OCI-LY1 (cell line): ENCODE measurements at regions not wholly inside any gene's neighbourhood (a gene's known extent, or its start where the extent isn't known, plus 50 kb on each side); places are given as distances from the start of the nearest gene placed in this dataset.

Source experiments
- H2AFZ ChIP-seq: fragments of 200-600 bp; sonication (generic), shearing (Covaris generic); 2 replicates; pipeline ENCODE4 v1.6.0; 2014; ENCODE audit warnings: antibody characterized with exemption, mild to moderate bottlenecking, low read length
- H3F3A ChIP-seq: fragments of 200-600 bp; sonication (generic), shearing (Covaris generic); 2 replicates; pipeline ENCODE4 v1.6.0; 2014; ENCODE audit warnings: mild to moderate bottlenecking, antibody characterized with exemption, low read length, moderate library complexity; ENCODE audit not compliant: insufficient read depth
- H3K27ac ChIP-seq: fragments of 200-600 bp; sonication (generic); 2 replicates; pipeline ENCODE4 v1.5.1; 2014; ENCODE audit warnings: low read length, mixed run types, mild to moderate bottlenecking, low read depth; ENCODE audit not compliant: poor library complexity, severe bottlenecking
- H3K27me3 ChIP-seq: fragments of 200-600 bp; sonication (generic); 2 replicates; pipeline ENCODE4 v1.6.0; 2014; ENCODE audit warnings: antibody characterized with exemption, mild to moderate bottlenecking, low read length, moderate library complexity; ENCODE audit not compliant: insufficient read depth
- H3K36me3 ChIP-seq: fragments of 200-600 bp; sonication (generic); 2 replicates; pipeline ENCODE4 v1.6.1; 2014; ENCODE audit warnings: mild to moderate bottlenecking, antibody characterized with exemption, low read length, moderate library complexity, mixed read lengths; ENCODE audit not compliant: insufficient read depth
- H3K4me1 ChIP-seq: fragments of 200-600 bp; sonication (generic); 2 replicates; pipeline ENCODE4 v1.5.1; 2014; ENCODE audit warnings: mild to moderate bottlenecking, low read length, moderate library complexity; ENCODE audit not compliant: insufficient read depth, severe bottlenecking
- H3K4me2 ChIP-seq: fragments of 200-600 bp; sonication (generic), shearing (Covaris generic); 2 replicates; pipeline ENCODE4 v1.6.1; 2014; ENCODE audit warnings: low read length
- H3K4me3 ChIP-seq: fragments of 200-600 bp; sonication (generic); 2 replicates; pipeline ENCODE4 v1.5.1; 2014; ENCODE audit warnings: low read length, low read depth, mild to moderate bottlenecking, mixed read lengths; ENCODE audit not compliant: poor library complexity, severe bottlenecking
- H3K79me2 ChIP-seq: fragments of 200-600 bp; shearing (Covaris generic); 2 replicates; pipeline ENCODE4 v1.6.1; 2016; ENCODE audit warnings: mixed run types, low read length, mixed read lengths; ENCODE audit not compliant: insufficient read depth
- H3K9ac ChIP-seq: fragments of 200-600 bp; sonication (generic), shearing (Covaris generic); 2 replicates; pipeline ENCODE4 v1.6.1; 2014; ENCODE audit warnings: mild to moderate bottlenecking, low read length, mixed read lengths
- H3K9me2 ChIP-seq: fragments of 200-600 bp; sonication (generic), shearing (Covaris generic); 2 replicates; pipeline ENCODE4 v1.6.1; 2014; ENCODE audit warnings: low read depth, mild to moderate bottlenecking, low read length, mixed read lengths
- H3K9me3 ChIP-seq: fragments of 200-600 bp; shearing (Covaris generic); 2 replicates; pipeline ENCODE4 v1.6.1; 2014; ENCODE audit warnings: low read length, mixed read lengths
- H4K20me1 ChIP-seq: fragments of 200-600 bp; sonication (generic), shearing (Covaris generic); 2 replicates; pipeline ENCODE4 v1.6.0; 2016; ENCODE audit warnings: mild to moderate bottlenecking, low read length; ENCODE audit not compliant: insufficient read depth
- EZH2 ChIP-seq: fragments of 200-600 bp; sonication (generic), shearing (Covaris generic); IDR thresholded peaks from 2 replicates; pipeline ENCODE4 v1.8.0; 2017; ENCODE audit warnings: borderline replicate concordance, mixed run types, mild to moderate bottlenecking, antibody characterized with exemption, low read length, moderate library complexity, mixed read lengths
- TF ChIP-seq, protein P1 (sequence below): fragments of 200-600 bp; sonication (generic), shearing (Covaris generic); IDR thresholded peaks from 2 replicates; pipeline ENCODE4 v1.5.1; 2017; ENCODE audit warnings: mild to moderate bottlenecking, antibody characterized with exemption, low read length, moderate library complexity, mixed read lengths

DNA sequence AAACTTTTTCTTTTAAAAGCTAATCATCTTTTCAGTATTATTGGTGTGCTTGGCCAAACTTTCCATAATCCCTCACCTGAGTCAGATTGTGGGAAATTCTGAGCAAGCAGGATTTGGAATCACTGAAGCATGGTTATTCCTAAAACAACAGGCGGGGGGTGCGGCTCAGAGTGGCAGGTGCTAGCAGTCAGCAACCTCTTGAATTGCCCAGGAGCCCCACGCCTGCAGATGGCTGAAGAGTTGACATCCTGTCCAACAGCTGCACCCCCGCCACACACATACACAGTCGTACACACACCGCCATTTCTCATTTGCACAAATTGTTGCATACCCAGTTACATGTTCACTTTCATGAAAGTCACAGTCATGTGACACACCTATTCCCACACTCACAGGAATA, 96.6 kb downstream of the LHX2 start:
- H3F3A ChIP-seq: no peaks in the 10 kb centered on the region
- no peaks in the 10 kb centered on the region; the same call in 1 of the 2 replicates for H3K27me3 ChIP-seq
- H3K79me2 ChIP-seq: no peaks in the 10 kb centered on the region

DNA sequence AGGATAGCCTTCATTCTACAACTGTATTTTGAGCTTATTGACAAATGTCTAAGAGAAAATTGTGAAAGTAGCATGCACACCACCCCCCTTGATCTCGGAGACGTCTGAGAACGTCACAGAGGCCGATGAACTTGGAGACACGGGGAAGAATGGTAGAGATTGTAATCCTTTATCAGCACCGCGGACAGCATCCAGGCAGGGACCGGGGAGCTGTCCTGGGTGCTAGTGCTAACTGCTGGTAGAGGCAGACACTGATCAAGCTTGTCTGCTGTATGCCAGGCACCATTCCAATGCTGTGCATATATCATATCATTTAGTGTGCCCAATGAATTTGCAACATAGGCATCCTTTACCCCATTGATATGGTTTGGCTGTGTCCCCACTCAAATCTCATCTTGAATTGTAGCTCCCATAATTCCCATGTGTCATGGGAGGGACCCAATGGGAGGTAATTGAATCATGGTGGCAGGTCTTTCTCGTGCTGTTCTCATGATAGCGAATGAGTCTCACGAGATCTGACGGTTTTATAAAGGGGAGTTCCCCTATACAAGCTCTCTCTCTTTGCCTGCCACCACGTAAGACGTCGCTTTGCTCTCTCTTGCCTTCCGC, 98.8 kb downstream of the LHX2 start:
- Histone ChIP-seq H3K36me3 (no peaks in the 10 kb centered on the region), H3K9me3 (no peaks in the 10 kb centered on the region), H3F3A (no peaks in the 10 kb centered on the region), H3K4me2 (no peak overlapping the region), H3K9me2 (no peaks in the 10 kb centered on the region), H3K27ac (no peak overlapping the region), H3K4me3 (no peak overlapping the region), H3K9ac (no peak overlapping the region), H4K20me1 (no peaks in the 10 kb centered on the region), H3K27me3 (no peaks in the 10 kb centered on the region; the same call in 1 of the 2 replicates), H2AFZ (no peak overlapping the region), H3K4me1 (no peaks in the 10 kb centered on the region), H3K79me2 (no peaks in the 10 kb centered on the region)
- no peak for TF ChIP-seq EZH2
- TF ChIP-seq, protein P1, sequence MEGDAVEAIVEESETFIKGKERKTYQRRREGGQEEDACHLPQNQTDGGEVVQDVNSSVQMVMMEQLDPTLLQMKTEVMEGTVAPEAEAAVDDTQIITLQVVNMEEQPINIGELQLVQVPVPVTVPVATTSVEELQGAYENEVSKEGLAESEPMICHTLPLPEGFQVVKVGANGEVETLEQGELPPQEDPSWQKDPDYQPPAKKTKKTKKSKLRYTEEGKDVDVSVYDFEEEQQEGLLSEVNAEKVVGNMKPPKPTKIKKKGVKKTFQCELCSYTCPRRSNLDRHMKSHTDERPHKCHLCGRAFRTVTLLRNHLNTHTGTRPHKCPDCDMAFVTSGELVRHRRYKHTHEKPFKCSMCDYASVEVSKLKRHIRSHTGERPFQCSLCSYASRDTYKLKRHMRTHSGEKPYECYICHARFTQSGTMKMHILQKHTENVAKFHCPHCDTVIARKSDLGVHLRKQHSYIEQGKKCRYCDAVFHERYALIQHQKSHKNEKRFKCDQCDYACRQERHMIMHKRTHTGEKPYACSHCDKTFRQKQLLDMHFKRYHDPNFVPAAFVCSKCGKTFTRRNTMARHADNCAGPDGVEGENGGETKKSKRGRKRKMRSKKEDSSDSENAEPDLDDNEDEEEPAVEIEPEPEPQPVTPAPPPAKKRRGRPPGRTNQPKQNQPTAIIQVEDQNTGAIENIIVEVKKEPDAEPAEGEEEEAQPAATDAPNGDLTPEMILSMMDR: no peak

More for the DNA sequence above, 96.6 kb downstream of the LHX2 start:
- H3K4me2 ChIP-seq: no peak overlapping the region
- no peak overlapping the region for H3K9ac ChIP-seq
- no peaks in the 10 kb centered on the region for H3K9me2 ChIP-seq
- H3K4me3 ChIP-seq: no peak overlapping the region
- no peaks in the 10 kb centered on the region for H4K20me1 ChIP-seq
- H3K36me3 ChIP-seq: no peaks in the 10 kb centered on the region
- H3K4me1 ChIP-seq: no peaks in the 10 kb centered on the region
- H3K27ac ChIP-seq: no peak overlapping the region
- no peak for TF ChIP-seq EZH2
- H2AFZ ChIP-seq: no peak overlapping the region
- H3K9me3 ChIP-seq: no peaks in the 10 kb centered on the region

DNA sequence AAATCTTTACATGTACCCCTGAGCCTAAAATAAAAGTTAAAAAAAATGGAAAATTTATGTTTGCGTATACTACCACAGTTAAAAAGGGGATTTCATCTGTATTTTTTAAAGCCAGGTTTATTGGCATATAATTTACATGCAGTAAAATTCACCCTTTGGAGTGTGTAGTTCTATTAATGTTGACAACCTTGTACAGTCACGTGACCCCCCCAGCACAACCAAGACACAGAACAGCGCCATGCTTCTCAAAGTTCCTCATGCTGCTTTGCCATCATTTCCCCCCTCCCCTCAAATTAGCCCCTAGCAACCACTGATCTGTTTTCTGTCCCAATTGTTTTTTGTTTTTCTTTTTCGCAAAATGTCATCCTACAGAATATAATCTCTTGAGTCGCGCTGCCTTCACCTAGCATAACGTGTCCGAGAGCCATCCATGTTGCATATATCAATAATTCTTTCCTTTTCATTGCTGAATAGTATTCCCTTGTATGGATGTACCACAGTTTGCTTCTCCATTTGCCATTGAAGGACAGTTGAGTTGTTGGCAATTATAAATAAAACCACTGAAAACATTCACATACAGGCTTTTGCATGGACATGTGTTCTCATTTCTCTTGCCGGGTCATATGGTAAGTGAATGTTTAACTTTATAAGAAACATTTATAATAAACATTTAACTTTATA, 105.3 kb downstream of the LHX2 start:
- H3K27ac ChIP-seq: no peak overlapping the region
- H3K79me2 ChIP-seq: no peaks in the 10 kb centered on the region
- 0 out of 2 replicates have a peak, but pooled peaks cover 4% of the 10 kb centered on the region for H3K9me3 ChIP-seq
- TF ChIP-seq, protein P1: no peak
- TF ChIP-seq EZH2: no peak
- H3K9ac ChIP-seq: no peak overlapping the region
- H3F3A ChIP-seq: no peaks in the 10 kb centered on the region
- H4K20me1 ChIP-seq: no peaks in the 10 kb centered on the region
- no peaks in the 10 kb centered on the region for H3K36me3 ChIP-seq
- no peak overlapping the region for H3K4me3 ChIP-seq
- no peaks in the 10 kb centered on the region for H3K4me1 ChIP-seq
- no peaks in the 10 kb centered on the region; the same call in 1 of the 2 replicates for H3K27me3 ChIP-seq
- H3K4me2 ChIP-seq: no peak overlapping the region
- no peaks in the 10 kb centered on the region for H3K9me2 ChIP-seq
- no peak overlapping the region for H2AFZ ChIP-seq
